H1 (cell line): ENCODE measurements at regions not wholly inside any gene's neighbourhood (a gene's known extent, or its start where the extent isn't known, plus 50 kb on each side); places are given as distances from the start of the nearest gene placed in this dataset.

Experiments
- CTCF ChIA-PET: fragments of 300-600 bp; sonication (Branson Sonifier 250); formaldehyde crosslinking; loops from one replicate; lab custom pipeline; 2021; ENCODE audit not compliant: partially characterized antibody; lab: Charles Lee
- POLR2A ChIA-PET: fragments of 300-600 bp; sonication (Branson Sonifier 250); formaldehyde crosslinking; loops from one replicate; lab custom pipeline; 2021; ENCODE audit warnings: inconsistent platforms; ENCODE audit not compliant: partially characterized antibody; lab: Charles Lee
- DNase-seq, 2 experiments: peaks; one replicate each; pipeline versions ENCODE4 v3.0.0 to v3.0.0-alpha.2; 2010 to 2022; ENCODE audit warnings: low spot score in 2 of 2, low read depth in 1 of 2, mixed read lengths in 1 of 2
- FAIRE-seq: peaks from 2 replicates; lab custom pipeline; 2011; peaks lifted over from hg19 to GRCh38; lab: Jason Lieb, UNC
- H2AFZ ChIP-seq: 2 replicates; pipeline ENCODE4 v1.8.1; 2012; ENCODE audit warnings: low read length, inconsistent platforms
- H2AK5ac ChIP-seq: 2 replicates; pipeline ENCODE4 v1.6.1; 2013; ENCODE audit warnings: low read depth, low read length
- H2BK120ac ChIP-seq: replicated peaks from 2 replicates; pipeline ENCODE3; 2013; ENCODE audit warnings: low read depth, low read length, inconsistent platforms
- H2BK12ac ChIP-seq: 2 replicates; pipeline ENCODE4 v1.6.1; 2013; ENCODE audit warnings: low read depth, low read length
- H2BK15ac ChIP-seq: 2 replicates; pipeline ENCODE4 v1.6.1; 2013; ENCODE audit warnings: low read length
- H2BK20ac ChIP-seq: 2 replicates; pipeline ENCODE4 v1.6.1; 2013; ENCODE audit warnings: low read length
- H2BK5ac ChIP-seq: 2 replicates; pipeline ENCODE4 v1.6.1; 2013; ENCODE audit warnings: low read depth, low read length
- H3K14ac ChIP-seq: 2 replicates; pipeline ENCODE4 v1.6.1; 2013; ENCODE audit warnings: inconsistent platforms; ENCODE audit not compliant: insufficient read length
- H3K18ac ChIP-seq: 2 replicates; pipeline ENCODE4 v1.6.1; 2013; ENCODE audit warnings: low read length; ENCODE audit errors: extremely low read depth
- H3K23ac ChIP-seq: 2 replicates; pipeline ENCODE4 v1.6.1; 2013; ENCODE audit warnings: inconsistent platforms; ENCODE audit not compliant: insufficient read length
- H3K23me2 ChIP-seq: 2 replicates; pipeline ENCODE4 v1.6.1; 2013; ENCODE audit warnings: low read depth, low read length
- H3K27ac ChIP-seq: 2 replicates; pipeline ENCODE4 v1.6.1; 2011; ENCODE audit warnings: low read depth, low read length, inconsistent platforms
- H3K27me3 ChIP-seq, 4 experiments: replicated peaks in 1 of 4; 1 replicate in 1 of 4; 2 replicates in 3 of 4; pipeline versions ENCODE4 v1.6.1 to v1.8.1; 2011 to 2013; ENCODE audit warnings: low read length in 3 of 4, mild to moderate bottlenecking in 3 of 4, inconsistent platforms in 2 of 4, mixed read lengths in 2 of 4, moderate library complexity in 1 of 4; ENCODE audit not compliant: control insufficient read depth in 3 of 4, insufficient read depth in 3 of 4; ENCODE audit errors: extremely low read depth in 1 of 4
- H3K36me3 ChIP-seq, 4 experiments: 2 replicates each; pipeline versions ENCODE4 v1.6.1 to v1.8.1; 2011 to 2013; ENCODE audit warnings: mild to moderate bottlenecking in 4 of 4, low read length in 3 of 4, moderate library complexity in 2 of 4, control low read depth in 1 of 4, inconsistent platforms in 1 of 4; ENCODE audit not compliant: insufficient read depth in 4 of 4, control insufficient read depth in 2 of 4
- H3K4ac ChIP-seq: replicated peaks from 2 replicates; pipeline ENCODE3; 2013; ENCODE audit warnings: low read length, low read depth, mixed read lengths, inconsistent platforms; ENCODE audit not compliant: insufficient read length
- H3K4me1 ChIP-seq, 4 experiments: replicated peaks in 1 of 4; 1 replicate in 1 of 4; 2 replicates in 3 of 4; pipeline versions ENCODE4 v1.6.1 to v1.8.1; 2011 to 2013; ENCODE audit warnings: low read length in 3 of 4, inconsistent platforms in 2 of 4, mixed read lengths in 1 of 4; ENCODE audit not compliant: insufficient read depth in 4 of 4, control insufficient read depth in 3 of 4
- H3K4me2 ChIP-seq, 2 experiments: 2 replicates each; pipeline versions ENCODE4 v1.6.1 to v1.8.1; 2011 to 2013; ENCODE audit warnings: low read depth in 2 of 2, low read length in 2 of 2, control low read depth in 1 of 2, inconsistent platforms in 1 of 2, mild to moderate bottlenecking in 1 of 2; ENCODE audit not compliant: insufficient read depth in 1 of 2
- H3K4me3 ChIP-seq, 4 experiments: fragments of 200-600, 300-600 bp in 1 of 4; sonication (generic), shearing (Covaris generic), sonication (Bioruptor Twin) in 1 of 4; 2 replicates each; pipeline versions ENCODE4 v1.5.1 to v1.8.1; 2011 to 2016; ENCODE audit warnings: low read length in 4 of 4, low read depth in 3 of 4, control low read depth in 2 of 4, inconsistent platforms in 2 of 4, mild to moderate bottlenecking in 2 of 4, mixed read lengths in 1 of 4, moderate library complexity in 1 of 4; ENCODE audit not compliant: insufficient read depth in 2 of 4; ENCODE audit errors: extremely low read depth in 1 of 4
- H3K56ac ChIP-seq: replicated peaks from 2 replicates; pipeline ENCODE3; 2013; ENCODE audit warnings: low read depth, mild to moderate bottlenecking, mixed read lengths, low read length, inconsistent platforms; ENCODE audit not compliant: insufficient read length
- H3K79me1 ChIP-seq: 2 replicates; pipeline ENCODE4 v1.6.1; 2013; ENCODE audit warnings: low read depth, low read length, control low read depth
- H3K79me2 ChIP-seq, 2 experiments: 2 replicates each; pipeline versions ENCODE4 v1.6.1 to v1.8.1; 2012 to 2013; ENCODE audit warnings: low read length in 2 of 2, mild to moderate bottlenecking in 2 of 2, inconsistent platforms in 1 of 2; ENCODE audit not compliant: insufficient read depth in 2 of 2, control insufficient read depth in 1 of 2
- H3K9ac ChIP-seq, 4 experiments: replicated peaks in 1 of 4; 1 replicate in 1 of 4; 2 replicates in 3 of 4; pipeline versions ENCODE4 v1.6.1 to v1.8.1; 2011 to 2013; ENCODE audit warnings: low read depth in 3 of 4, low read length in 3 of 4, control low read depth in 2 of 4, mild to moderate bottlenecking in 2 of 4, moderate library complexity in 2 of 4, inconsistent platforms in 1 of 4; ENCODE audit errors: extremely low read depth in 1 of 4
- H3K9me3 ChIP-seq, 2 experiments: 2 replicates each; pipeline versions ENCODE4 v1.6.1 to v1.8.1; 2012 to 2013; ENCODE audit warnings: mild to moderate bottlenecking in 2 of 2, moderate library complexity in 2 of 2, control low read depth in 1 of 2, inconsistent platforms in 1 of 2, low read depth in 1 of 2, low read length in 1 of 2, mixed read lengths in 1 of 2; ENCODE audit not compliant: insufficient read depth in 2 of 2
- H4K20me1 ChIP-seq, 2 experiments: replicated peaks in 1 of 2; 2 replicates each; pipeline versions ENCODE3 to v1.8.1; 2011 to 2013; ENCODE audit warnings: inconsistent platforms in 2 of 2, low read length in 2 of 2, mild to moderate bottlenecking in 1 of 2; ENCODE audit not compliant: insufficient read depth in 2 of 2, control insufficient read depth in 1 of 2
- H4K5ac ChIP-seq: 2 replicates; pipeline ENCODE4 v1.6.1; 2013; ENCODE audit warnings: low read length, low read depth, mixed read lengths, inconsistent platforms; ENCODE audit not compliant: insufficient read length
- H4K8ac ChIP-seq: 2 replicates; pipeline ENCODE4 v1.8.0; 2013; ENCODE audit warnings: mild to moderate bottlenecking, moderate library complexity, low read length, inconsistent platforms; ENCODE audit not compliant: insufficient read depth; ENCODE audit errors: extremely low read depth
- H4K91ac ChIP-seq: replicated peaks from 2 replicates; pipeline ENCODE3; 2013; ENCODE audit warnings: low read length, mixed read lengths, inconsistent platforms; ENCODE audit not compliant: insufficient read length
- CHD1 ChIP-seq: IDR thresholded peaks from 2 replicates; pipeline ENCODE4 v1.6.1; 2012; ENCODE audit warnings: low read depth, low read length, improper control_type of control experiment
- EZH2 ChIP-seq: fragments of 200-600 bp; sonication (generic); IDR thresholded peaks from 2 replicates; pipeline ENCODE4 v1.7.1; 2012; ENCODE audit warnings: low read depth, mild to moderate bottlenecking, moderate library complexity, low read length, inconsistent platforms; ENCODE audit not compliant: severe bottlenecking
- POLR2AphosphoS5 ChIP-seq: IDR thresholded peaks from 2 replicates; pipeline ENCODE4 v1.6.1; 2011; ENCODE audit warnings: low read depth, low read length
- SIRT6 ChIP-seq: IDR thresholded peaks from one replicate; pipeline ENCODE4 v1.7.1; 2012; ENCODE audit warnings: low read length, inconsistent platforms
- WGBS, 2 experiments: shearing (Covaris generic) in 1 of 2; methylation state at CpG; one replicate each; pipeline versions ENCODE4 v1.1.6 to v1.1.7; 2013 to 2015; ENCODE audit warnings: low lambda C conversion rate in 2 of 2, mixed read lengths in 2 of 2, inconsistent platforms in 1 of 2, low coverage in 1 of 2, missing lambda C conversion rate in 1 of 2; ENCODE audit not compliant: insufficient replicate concordance in 2 of 2, insufficient coverage in 1 of 2, insufficient read length in 1 of 2; ENCODE audit errors: extremely low coverage in 1 of 2, missing lambda C conversion rate in 1 of 2; 5-methylcytosine and 5-hydroxymethylcytosine counted together
- TF ChIP-seq, protein P1 (sequence below): IDR thresholded peaks from 2 replicates; pipeline ENCODE4 v1.6.1; 2011; ENCODE audit warnings: low read depth, mild to moderate bottlenecking, low read length; ENCODE audit not compliant: insufficient read depth

DNA sequence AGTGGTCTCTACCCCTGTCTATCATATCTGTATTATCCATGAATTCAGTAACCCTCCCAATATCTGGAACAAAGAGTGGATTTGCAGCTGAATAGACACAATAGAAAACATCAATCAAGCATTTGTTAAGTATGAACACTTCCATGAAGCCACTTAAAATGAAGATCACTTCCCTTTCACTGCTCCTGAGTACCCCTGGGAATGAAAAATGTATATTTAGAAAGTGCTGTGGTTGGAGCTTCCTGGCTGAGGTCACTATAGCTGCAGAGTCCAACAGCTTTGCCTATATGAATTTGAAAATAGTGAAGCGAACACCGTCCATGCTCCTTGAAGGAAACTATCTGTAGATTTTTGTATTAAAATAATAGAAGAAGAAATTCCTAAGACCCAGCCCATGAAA, 227.0 kb downstream of the DTHD1 start:
- Histone ChIP-seq H3K4me3 (no peak overlapping the region), H2AK5ac (no peak overlapping the region), H4K20me1 (no peaks in the 10 kb centered on the region), H3K4me2 (no peak overlapping the region), H3K9ac (no peak overlapping the region), H2BK12ac (no peak overlapping the region), H3K36me3 (no peaks in the 10 kb centered on the region), H3K4me1 (peaks cover 0 to 2% (median 0%) of the 10 kb centered on the region in 4 experiments; a peak in 1 of 7 replicates), H3K56ac (no peak overlapping the region), H2BK120ac (no peak overlapping the region), H2BK15ac (no peak overlapping the region), H2BK5ac (no peak overlapping the region), H3K79me2 (no peaks in the 10 kb centered on the region), H3K23ac (no peak overlapping the region), H3K9me3 (no peaks in the 10 kb centered on the region), H4K5ac (no peak overlapping the region), H2BK20ac (no peak overlapping the region), H4K91ac (no peak overlapping the region), H3K27me3 (no peaks in the 10 kb centered on the region), H3K27ac (no peak overlapping the region), H3K79me1 (no peaks in the 10 kb centered on the region), H4K8ac (no peak overlapping the region), H3K18ac (no peak overlapping the region), H3K4ac (no peak overlapping the region), H3K23me2 (no peaks in the 10 kb centered on the region)
- CTCF ChIA-PET: no interaction called here
- DNase-seq: no peak
- POLR2A ChIA-PET: no interaction called here
- WGBS, 2 experiments: 97% methylated on average over 2 of the region's 2 CpGs; no CpG with 5 or more reads in 1 of the 2 experiments
- TF ChIP-seq, protein P1, sequence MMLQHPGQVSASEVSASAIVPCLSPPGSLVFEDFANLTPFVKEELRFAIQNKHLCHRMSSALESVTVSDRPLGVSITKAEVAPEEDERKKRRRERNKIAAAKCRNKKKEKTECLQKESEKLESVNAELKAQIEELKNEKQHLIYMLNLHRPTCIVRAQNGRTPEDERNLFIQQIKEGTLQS: no peak
- TF ChIP-seq POLR2AphosphoS5 (no peak), CHD1 (no peak), EZH2 (no peak), SIRT6 (no peak)
- TF ChIP-seq, all 59 proteins: peak for 0
- FAIRE-seq: no peak
- no peak overlapping the region for H2AFZ ChIP-seq
- no peak overlapping the region for H3K14ac ChIP-seq
